Motor neuron (in vitro differentiated cells): ENCODE measurements at regions not wholly inside any gene's neighbourhood (a gene's known extent, or its start where the extent isn't known, plus 50 kb on each side); places are given as distances from the start of the nearest gene placed in this dataset.
"Not testable (repeated sequence)": the region's sequence is repeated elsewhere in the genome, so short reads cannot be mapped to it uniquely, and the experiment has no call there.

Source experiments
- ATAC-seq, 8 experiments: fragments of 200-7000 bp; cut with Tn5 transposase; replicated peaks in 6 of 8; 2 replicates each; pipeline ENCODE4 v1.8.0; 2021; ENCODE audit warnings: mild to moderate bottlenecking in 8 of 8, moderate library complexity in 8 of 8
- H3K27ac ChIP-seq, 2 donors: fragments of 250-450 bp; sonication (Bioruptor Pico); 2 replicates each; pipeline ENCODE4 v1.9.0; 2021; ENCODE audit warnings: antibody characterized with exemption in 2 of 2, mild to moderate bottlenecking in 2 of 2, moderate library complexity in 1 of 2
- H3K4me1 ChIP-seq, 2 donors: fragments of 250-450 bp; sonication (Bioruptor Pico); replicated peaks in 1 of 2; 2 replicates each; pipeline ENCODE4 v1.6.1; 2021; ENCODE audit warnings: antibody characterized with exemption in 2 of 2, mild to moderate bottlenecking in 2 of 2, moderate library complexity in 1 of 2
- H3K4me3 ChIP-seq, 5 donors: fragments of 250-450 bp; sonication (Bioruptor Pico); 2 replicates each; pipeline ENCODE4 v1.9.0; 2021; ENCODE audit warnings: antibody characterized with exemption in 5 of 5, mild to moderate bottlenecking in 5 of 5, moderate library complexity in 4 of 5
- WGBS, 10 experiments: fragments of 450-650 bp; shearing (Covaris generic); methylation state at CpG; one replicate each; pipeline ENCODE4 v1.0.0; 2022; 5-methylcytosine and 5-hydroxymethylcytosine counted together
- in situ Hi-C, 9 experiments: fragments of 400-800 bp; cut with MboI; loops; one replicate each; pipeline ENCODE4 v1.15.0; 2021; ENCODE audit warnings: low sequenced_read_pairs in 9 of 9, low pct_unique_long_range_greater_than_20kb in 2 of 9; ENCODE audit not compliant: unreplicated experiment in 9 of 9

- H3K4me3 ChIP-seq, H3K27ac ChIP-seq, H3K4me1 ChIP-seq, in situ Hi-C loops, ATAC-seq: not testable (repeated sequence)
- 77 to 100% (median 90%) methylated on average over 1 to 2 of the region's 2 CpGs; no CpG with 5 or more reads in 4 of the 10 experiments for WGBS, 10 experiments
These were observed 712.5 kb upstream of the ZNF608 start for GRCh38 chr5:125458949-125459348.

- no peak overlapping the region for H3K4me3 ChIP-seq
- no peak overlapping the region for H3K27ac ChIP-seq
- 42 to 83% (median 72%) methylated on average over 1 to 5 of the region's 5 CpGs; no CpG with 5 or more reads in 1 of the 10 experiments for WGBS, 10 experiments
- peaks cover 5% of the 10 kb centered on the region in 2 donors for H3K4me1 ChIP-seq
- peak in 3 of 8 experiments; percentile 37 to 47 (median 39) for ATAC-seq
- in situ Hi-C loops: no loop called here
These were observed 715.2 kb upstream of the ZNF608 start for GRCh38 chr5:125461641-125462072.

- Histone ChIP-seq H3K4me1 (peaks cover 5 to 9% of the 10 kb centered on the region in 2 donors), H3K27ac (no peak overlapping the region), H3K4me3 (no peak overlapping the region)
- ATAC-seq: no peak
- in situ Hi-C loops: no loop called here
- 0 to 100% (median 86%) methylated on average over 1 to 3 of the region's 3 CpGs; no CpG with 5 or more reads in 3 of the 10 experiments for WGBS, 10 experiments
These were observed 717.1 kb upstream of the ZNF608 start for GRCh38 chr5:125463466-125464092.

GRCh38 chr5:125464847-125465432 is 718.5 kb upstream of the ZNF608 start:
- H3K27ac ChIP-seq: no peak overlapping the region
- 66 to 100% (median 92%) methylated on average over 2 to 5 of the region's 5 CpGs for WGBS, 10 experiments
- H3K4me1 ChIP-seq: peaks cover 5 to 18% of the 10 kb centered on the region in 2 donors
- H3K4me3 ChIP-seq: no peak overlapping the region
- no peak for ATAC-seq
- in situ Hi-C loops: no loop called here

GRCh38 chr5:125465703-125466102 is 719.3 kb upstream of the ZNF608 start:
- peaks cover 12 to 25% of the 10 kb centered on the region in 2 donors for H3K4me1 ChIP-seq

GRCh38 chr5:125467222-125467621 is 720.8 kb upstream of the ZNF608 start:
- peaks cover 7 to 32% of the 10 kb centered on the region in 2 donors for H3K4me1 ChIP-seq
- H3K27ac ChIP-seq: no peak overlapping the region
- 90 to 100% (median 100%) methylated on average over 1 of the region's 1 CpG; no CpG with 5 or more reads in 4 of the 10 experiments for WGBS, 10 experiments
- in situ Hi-C loops: no loop called here
- no peak overlapping the region for H3K4me3 ChIP-seq
- no peak for ATAC-seq

More at GRCh38 chr5:125465703-125466102, 719.3 kb upstream of the ZNF608 start:
- no peak for ATAC-seq
- in situ Hi-C loops: no loop called here
- Histone ChIP-seq H3K27ac (no peak overlapping the region), H3K4me3 (no peak overlapping the region)
- WGBS, 10 experiments: 43 to 100% (median 79%) methylated on average over 2 of the region's 2 CpGs; no CpG with 5 or more reads in 2 of the 10 experiments

GRCh38 chr5:125470280-125470902 is 724.0 kb upstream of the ZNF608 start:
- H3K27ac ChIP-seq: no peak overlapping the region
- in situ Hi-C loops: no loop called here
- no peak overlapping the region for H3K4me3 ChIP-seq
- WGBS, 10 experiments: 8 to 83% (median 21%) methylated on average over 1 to 2 of the region's 2 CpGs; no CpG with 5 or more reads in 2 of the 10 experiments
- peaks cover 7 to 48% of the 10 kb centered on the region in 2 donors for H3K4me1 ChIP-seq
- ATAC-seq: peak in 5 of 8 experiments; percentile 20 to 79 (median 67)

GRCh38 chr5:125476901-125477585 is 730.6 kb upstream of the ZNF608 start:
- no peak for ATAC-seq
- 80 to 100% (median 94%) methylated on average over 1 to 3 of the region's 3 CpGs; no CpG with 5 or more reads in 1 of the 10 experiments for WGBS, 10 experiments
- H3K4me1 ChIP-seq: peaks cover 13 to 30% of the 10 kb centered on the region in 2 donors
- in situ Hi-C loops: no loop called here
- no peak overlapping the region for H3K4me3 ChIP-seq
- H3K27ac ChIP-seq: no peak overlapping the region

GRCh38 chr5:125477586-125477975 is 731.1 kb upstream of the ZNF608 start:
- ATAC-seq: no peak
- Histone ChIP-seq H3K4me3 (no peak overlapping the region), H3K27ac (no peak overlapping the region), H3K4me1 (peaks cover 13 to 35% of the 10 kb centered on the region in 2 donors)
- in situ Hi-C loops: no loop called here
- WGBS, 10 experiments: 67 to 100% (median 100%) methylated on average over 1 of the region's 1 CpG; no CpG with 5 or more reads in 3 of the 10 experiments

- Histone ChIP-seq H3K4me3 (no peak overlapping the region), H3K4me1 (peaks cover 14 to 32% of the 10 kb centered on the region in 2 donors), H3K27ac (no peak overlapping the region)
- ATAC-seq: no peak
- in situ Hi-C loops: no loop called here
- WGBS, 10 experiments: 80 to 100% (median 95%) methylated on average over 1 to 4 of the region's 4 CpGs; no CpG with 5 or more reads in 3 of the 10 experiments
These were observed 732.2 kb upstream of the ZNF608 start for GRCh38 chr5:125478599-125478998.

GRCh38 chr5:125480911-125481310 is 734.5 kb upstream of the ZNF608 start:
- peak in 2 of 8 experiments; percentile 27 to 28 for ATAC-seq
- in situ Hi-C loops: no loop called here
- Histone ChIP-seq H3K4me3 (no peak overlapping the region), H3K4me1 (peaks cover 33 to 46% of the 10 kb centered on the region in 2 donors), H3K27ac (no peak overlapping the region)
- WGBS, 10 experiments: 43 to 100% (median 96%) methylated on average over 1 to 5 of the region's 5 CpGs; no CpG with 5 or more reads in 1 of the 10 experiments

- peaks cover 33 to 55% of the 10 kb centered on the region in 2 donors for H3K4me1 ChIP-seq
These were observed 735.3 kb upstream of the ZNF608 start for GRCh38 chr5:125481506-125482465.

More at GRCh38 chr5:125481506-125482465, 735.3 kb upstream of the ZNF608 start:
- H3K4me3 ChIP-seq: no peak overlapping the region
- peak in 2 of 8 experiments; percentile 7 to 8 for ATAC-seq
- no peak overlapping the region for H3K27ac ChIP-seq
- in situ Hi-C loops: no loop called here
- 30 to 93% (median 61%) methylated on average over 2 to 7 of the region's 7 CpGs for WGBS, 10 experiments
